H9 (cell line): ENCODE measurements at regions not wholly inside any gene's neighbourhood (a gene's known extent, or its start where the extent isn't known, plus 50 kb on each side); places are given as distances from the start of the nearest gene placed in this dataset.

Experiments used
- DNase-seq: peaks from one replicate; pipeline ENCODE4 v3.0.0-alpha.2; 2017
- H2AFZ ChIP-seq: one replicate; pipeline ENCODE4 v1.6.1; 2013; ENCODE audit warnings: mild to moderate bottlenecking, low read length, control low read depth, moderate library complexity
- H2AK5ac ChIP-seq: 2 replicates; pipeline ENCODE4 v1.6.1; 2013; ENCODE audit warnings: low read length, control low read depth, mixed read lengths; ENCODE audit not compliant: insufficient read length
- H2BK120ac ChIP-seq: one replicate; pipeline ENCODE4 v1.6.1; 2013; ENCODE audit warnings: low read depth, mild to moderate bottlenecking, low read length, control low read depth, inconsistent platforms; ENCODE audit not compliant: poor library complexity, severe bottlenecking
- H2BK12ac ChIP-seq: 2 replicates; pipeline ENCODE4 v1.6.1; 2013; ENCODE audit warnings: low read length, control low read depth, mixed read lengths, low read depth; ENCODE audit not compliant: insufficient read length
- H2BK15ac ChIP-seq: 2 replicates; pipeline ENCODE4 v1.6.1; 2013; ENCODE audit warnings: low read depth, low read length, control low read depth
- H2BK20ac ChIP-seq: one replicate; pipeline ENCODE4 v1.6.1; 2013; ENCODE audit warnings: low read depth, mild to moderate bottlenecking, low read length, control low read depth, inconsistent platforms; ENCODE audit not compliant: poor library complexity, severe bottlenecking
- H2BK5ac ChIP-seq: 2 replicates; pipeline ENCODE4 v1.6.1; 2013; ENCODE audit warnings: low read length, control low read depth, mixed read lengths; ENCODE audit not compliant: insufficient read length
- H3K14ac ChIP-seq: 2 replicates; pipeline ENCODE4 v1.6.1; 2013; ENCODE audit warnings: low read length, control low read depth; ENCODE audit not compliant: insufficient read depth
- H3K18ac ChIP-seq: 2 replicates; pipeline ENCODE4 v1.6.1; 2013; ENCODE audit warnings: low read depth, mild to moderate bottlenecking, mixed read lengths, low read length, control low read depth; ENCODE audit not compliant: insufficient read length
- H3K23ac ChIP-seq: 2 replicates; pipeline ENCODE4 v1.6.1; 2013; ENCODE audit warnings: low read length, control low read depth, mixed read lengths, low read depth; ENCODE audit not compliant: insufficient read length
- H3K23me2 ChIP-seq: 2 replicates; pipeline ENCODE4 v1.6.1; 2013; ENCODE audit warnings: low read depth, mild to moderate bottlenecking, mixed read lengths, low read length, control low read depth; ENCODE audit not compliant: insufficient read length, poor library complexity, severe bottlenecking
- H3K27ac ChIP-seq: 2 replicates; pipeline ENCODE4 v1.5.1; 2013; ENCODE audit warnings: low read length, control low read depth, mixed read lengths, low read depth; ENCODE audit not compliant: insufficient read length
- H3K27me3 ChIP-seq: 2 replicates; pipeline ENCODE4 v1.6.1; 2013; ENCODE audit warnings: low read length, control low read depth, inconsistent platforms; ENCODE audit not compliant: insufficient read depth
- H3K4ac ChIP-seq: 2 replicates; pipeline ENCODE4 v1.6.1; 2013; ENCODE audit warnings: low read depth, mild to moderate bottlenecking, control low read depth, inconsistent platforms, low read length, moderate library complexity
- H3K4me1 ChIP-seq: 2 replicates; pipeline ENCODE4 v1.6.1; 2013; ENCODE audit warnings: low read length, control low read depth, inconsistent platforms; ENCODE audit not compliant: insufficient read depth
- H3K4me2 ChIP-seq: 2 replicates; pipeline ENCODE4 v1.6.1; 2013; ENCODE audit warnings: low read length, control low read depth, mixed read lengths; ENCODE audit not compliant: insufficient read length, insufficient read depth
- H3K56ac ChIP-seq: 2 replicates; pipeline ENCODE4 v1.6.1; 2013; ENCODE audit warnings: low read depth, mild to moderate bottlenecking, mixed read lengths, low read length, control low read depth; ENCODE audit not compliant: insufficient read length
- H3K79me1 ChIP-seq: 2 replicates; pipeline ENCODE4 v1.6.1; 2013; ENCODE audit warnings: low read depth, mild to moderate bottlenecking, moderate library complexity, low read length, control low read depth, inconsistent platforms; ENCODE audit not compliant: insufficient read depth, poor library complexity, severe bottlenecking
- H3K79me2 ChIP-seq: 2 replicates; pipeline ENCODE4 v1.6.1; 2013; ENCODE audit warnings: low read length, control low read depth, inconsistent platforms; ENCODE audit not compliant: insufficient read depth
- H3K9ac ChIP-seq: 2 replicates; pipeline ENCODE4 v1.6.1; 2013; ENCODE audit warnings: low read length, control low read depth, mixed read lengths; ENCODE audit not compliant: insufficient read length; ENCODE audit errors: extremely low read depth
- H3K9me3 ChIP-seq: one replicate; pipeline ENCODE4 v1.6.1; 2013; ENCODE audit warnings: low read depth, low read length, inconsistent platforms; ENCODE audit not compliant: control insufficient read depth
- H3T11ph ChIP-seq: one replicate; pipeline ENCODE4 v1.6.1; 2013; ENCODE audit warnings: mild to moderate bottlenecking, low read length, control low read depth, inconsistent platforms
- H4K20me1 ChIP-seq: one replicate; pipeline ENCODE4 v1.6.1; 2013; ENCODE audit not compliant: control insufficient read depth, insufficient read length, insufficient read depth
- H4K5ac ChIP-seq: 2 replicates; pipeline ENCODE4 v1.6.1; 2013; ENCODE audit warnings: low read depth, mild to moderate bottlenecking, mixed read lengths, low read length, control low read depth; ENCODE audit not compliant: insufficient read length
- H4K8ac ChIP-seq: replicated peaks from 2 replicates; pipeline ENCODE4 v1.6.1; 2013; ENCODE audit warnings: low read length, control low read depth, mixed read lengths, low read depth; ENCODE audit not compliant: insufficient read length
- H4K91ac ChIP-seq: 2 replicates; pipeline ENCODE4 v1.6.1; 2013; ENCODE audit warnings: low read depth, mild to moderate bottlenecking, moderate library complexity, mixed read lengths, low read length, control low read depth; ENCODE audit not compliant: insufficient read length
- H3K27ac Mint-ChIP-seq, 3 experiments: 2 replicates in 2 of 3; 3 replicates in 1 of 3; pipeline ENCODE4 v1.8.0; 2020 to 2021; ENCODE audit warnings: mixed read lengths in 3 of 3, mild to moderate bottlenecking in 1 of 3, moderate library complexity in 1 of 3
- H3K27me3 Mint-ChIP-seq: 2 replicates; pipeline ENCODE4 v1.8.0; 2021; ENCODE audit warnings: low read depth, mild to moderate bottlenecking, moderate library complexity, mixed read lengths
- H3K36me3 Mint-ChIP-seq, 3 experiments: 2 replicates in 2 of 3; 3 replicates in 1 of 3; pipeline ENCODE4 v1.8.0; 2020 to 2021; ENCODE audit warnings: low read depth in 3 of 3, mixed read lengths in 3 of 3; ENCODE audit not compliant: insufficient read depth in 1 of 3
- H3K4me1 Mint-ChIP-seq, 2 experiments: 2 replicates each; pipeline ENCODE4 v1.8.0; 2020; ENCODE audit warnings: mixed read lengths in 2 of 2
- H3K4me3 Mint-ChIP-seq, 2 experiments: 2 replicates in 1 of 2; 3 replicates in 1 of 2; pipeline ENCODE4 v1.8.0; 2020 to 2021; ENCODE audit warnings: mild to moderate bottlenecking in 2 of 2, mixed read lengths in 2 of 2, moderate library complexity in 1 of 2
- H3K9me3 Mint-ChIP-seq, 2 experiments: 2 replicates in 1 of 2; 3 replicates in 1 of 2; pipeline ENCODE4 v1.8.0; 2020; ENCODE audit warnings: mild to moderate bottlenecking in 2 of 2, mixed read lengths in 2 of 2, moderate library complexity in 1 of 2
- TF ChIP-seq, protein P1 (sequence below): fragments of 200-600 bp; sonication (generic); conservative IDR thresholded peaks from 3 replicates; pipeline ENCODE4 v1.8.0; 2021; ENCODE audit warnings: antibody characterized with exemption, mild to moderate bottlenecking

DNA sequence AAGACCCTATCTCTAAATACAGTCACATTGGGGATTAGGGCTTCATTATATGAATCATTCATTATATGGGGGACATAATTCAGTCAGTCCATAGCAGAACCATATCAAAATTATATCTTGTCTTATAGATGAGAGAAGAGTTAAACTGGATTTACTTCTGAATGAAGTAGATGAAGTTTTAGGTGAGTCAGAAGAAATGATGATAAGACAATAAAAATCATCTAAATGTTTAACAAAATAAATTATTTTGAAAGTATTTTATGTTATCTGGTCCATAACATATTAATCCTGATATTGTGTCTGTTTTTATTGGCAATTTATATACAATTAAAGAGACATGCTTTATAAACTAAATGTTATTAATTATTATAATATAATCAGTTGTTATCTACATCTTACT is 76.9 kb upstream of the EFCAB3 start:
- Histone ChIP-seq H2AK5ac (no peak overlapping the region), H3K4me1 (no peaks in the 10 kb centered on the region), H3K18ac (no peak overlapping the region), H3K4me2 (no peak overlapping the region), H2BK12ac (no peak overlapping the region), H3K9ac (no peak overlapping the region), H2BK15ac (no peak overlapping the region), H4K20me1 (no peaks in the 10 kb centered on the region), H2BK120ac (no peak overlapping the region), H3K27ac (no peak overlapping the region), H3K14ac (no peak overlapping the region), H2BK20ac (no peak overlapping the region), H2AFZ (no peak overlapping the region), H3K9me3 (no peaks in the 10 kb centered on the region), H3T11ph (no peak overlapping the region), H3K56ac (no peak overlapping the region), H4K5ac (no peak overlapping the region), H3K4ac (no peak overlapping the region), H4K8ac (no peak overlapping the region), H3K23me2 (no peaks in the 10 kb centered on the region), H2BK5ac (no peak overlapping the region), H3K27me3 (no peaks in the 10 kb centered on the region), H3K79me1 (no peaks in the 10 kb centered on the region), H3K23ac (no peak overlapping the region), H4K91ac (no peak overlapping the region), H3K79me2 (no peaks in the 10 kb centered on the region)
- Mint-ChIP-seq H3K4me3 (no peak overlapping the region), H3K4me1 (no peaks in the 10 kb centered on the region), H3K27ac (no peak overlapping the region), H3K27me3 (peaks cover 9% of the 10 kb centered on the region; the same call in 1 of the 2 replicates), H3K36me3 (no peaks in the 10 kb centered on the region), H3K9me3 (peaks cover 2 to 4% of the 10 kb centered on the region in 2 experiments; a peak in 2 of 5 replicates)
- no peak for DNase-seq
- TF ChIP-seq, protein P1, sequence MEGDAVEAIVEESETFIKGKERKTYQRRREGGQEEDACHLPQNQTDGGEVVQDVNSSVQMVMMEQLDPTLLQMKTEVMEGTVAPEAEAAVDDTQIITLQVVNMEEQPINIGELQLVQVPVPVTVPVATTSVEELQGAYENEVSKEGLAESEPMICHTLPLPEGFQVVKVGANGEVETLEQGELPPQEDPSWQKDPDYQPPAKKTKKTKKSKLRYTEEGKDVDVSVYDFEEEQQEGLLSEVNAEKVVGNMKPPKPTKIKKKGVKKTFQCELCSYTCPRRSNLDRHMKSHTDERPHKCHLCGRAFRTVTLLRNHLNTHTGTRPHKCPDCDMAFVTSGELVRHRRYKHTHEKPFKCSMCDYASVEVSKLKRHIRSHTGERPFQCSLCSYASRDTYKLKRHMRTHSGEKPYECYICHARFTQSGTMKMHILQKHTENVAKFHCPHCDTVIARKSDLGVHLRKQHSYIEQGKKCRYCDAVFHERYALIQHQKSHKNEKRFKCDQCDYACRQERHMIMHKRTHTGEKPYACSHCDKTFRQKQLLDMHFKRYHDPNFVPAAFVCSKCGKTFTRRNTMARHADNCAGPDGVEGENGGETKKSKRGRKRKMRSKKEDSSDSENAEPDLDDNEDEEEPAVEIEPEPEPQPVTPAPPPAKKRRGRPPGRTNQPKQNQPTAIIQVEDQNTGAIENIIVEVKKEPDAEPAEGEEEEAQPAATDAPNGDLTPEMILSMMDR, result no peak
